HG03439 (cell line): ENCODE measurements at regions not wholly inside any gene's neighbourhood (a gene's known extent, or its start where the extent isn't known, plus 50 kb on each side); places are given as distances from the start of the nearest gene placed in this dataset.
A peak's percentile ranks its signal among the peaks of the same experiment; 100 is the strongest.

Experiments used
- ATAC-seq: cut with Tn5 transposase; IDR thresholded peaks from one replicate; pipeline ENCODE4 v1.9.1; 2021; ENCODE audit warnings: mild to moderate bottlenecking, moderate library complexity; ENCODE audit not compliant: unreplicated experiment

DNA sequence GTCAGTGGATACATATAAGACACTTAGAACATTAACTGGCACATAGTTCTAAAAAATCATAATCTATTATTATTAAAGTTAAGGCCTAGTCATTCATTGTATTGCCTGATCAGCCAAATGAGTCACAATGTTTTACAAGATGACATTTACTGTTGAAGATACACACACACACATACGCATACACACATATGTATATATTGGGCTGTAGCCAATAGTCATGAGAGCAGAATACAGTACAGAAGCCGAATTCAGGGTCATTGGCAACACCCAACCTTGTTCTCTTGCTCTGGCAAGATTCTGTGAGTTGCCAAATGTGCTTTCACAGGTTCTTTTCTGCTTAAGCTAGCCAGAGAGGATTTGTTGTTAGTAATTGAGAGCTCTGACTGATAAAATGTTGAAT, 922.8 kb upstream of the MAP3K7 start:
- no peak for ATAC-seq

- ATAC-seq, result no peak
Measured at GRCh38 chr6:91509039-91509438, 922.2 kb upstream of the MAP3K7 start.

DNA sequence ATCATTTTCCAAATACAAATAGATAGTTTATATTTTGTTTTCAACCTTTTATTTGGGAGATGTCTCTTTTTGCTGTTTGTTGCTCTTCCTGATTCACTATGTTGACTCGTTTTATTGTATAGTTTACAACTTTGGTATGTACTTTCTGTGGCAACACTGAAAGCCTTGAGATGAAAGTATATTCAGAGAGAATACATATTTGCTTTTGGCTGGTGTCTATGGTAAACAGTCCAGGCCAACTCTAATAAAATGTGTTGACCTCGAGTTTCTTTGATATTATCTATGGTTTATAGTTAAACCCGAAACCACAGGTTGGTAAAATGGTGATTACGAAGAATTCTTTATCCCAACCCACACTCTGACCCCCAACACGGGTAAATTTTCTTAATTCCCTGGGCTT, 919.6 kb upstream of the MAP3K7 start:
- ATAC-seq, result no peak

- no peak for ATAC-seq
Measured at GRCh38 chr6:91505199-91505598, 918.3 kb upstream of the MAP3K7 start.

DNA sequence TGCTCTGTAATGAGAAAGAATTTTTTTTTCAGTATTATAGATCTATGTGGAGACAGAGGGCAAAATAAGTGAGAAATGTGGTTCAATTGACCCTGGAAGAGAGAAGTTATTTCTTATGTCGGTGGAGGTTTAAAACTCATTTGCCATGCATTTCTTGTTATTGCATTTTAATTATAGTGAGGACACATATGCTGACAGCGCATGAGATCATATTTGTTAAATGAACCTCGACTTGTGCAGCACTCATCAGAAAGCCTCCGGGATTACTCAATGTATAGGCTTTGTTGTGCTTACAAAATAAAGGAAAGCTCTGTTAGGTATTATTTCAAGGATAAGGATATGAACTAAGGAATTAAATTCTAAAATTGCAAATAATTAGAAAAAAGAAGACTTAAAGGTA, 915.1 kb upstream of the MAP3K7 start:
- no peak for ATAC-seq

DNA sequence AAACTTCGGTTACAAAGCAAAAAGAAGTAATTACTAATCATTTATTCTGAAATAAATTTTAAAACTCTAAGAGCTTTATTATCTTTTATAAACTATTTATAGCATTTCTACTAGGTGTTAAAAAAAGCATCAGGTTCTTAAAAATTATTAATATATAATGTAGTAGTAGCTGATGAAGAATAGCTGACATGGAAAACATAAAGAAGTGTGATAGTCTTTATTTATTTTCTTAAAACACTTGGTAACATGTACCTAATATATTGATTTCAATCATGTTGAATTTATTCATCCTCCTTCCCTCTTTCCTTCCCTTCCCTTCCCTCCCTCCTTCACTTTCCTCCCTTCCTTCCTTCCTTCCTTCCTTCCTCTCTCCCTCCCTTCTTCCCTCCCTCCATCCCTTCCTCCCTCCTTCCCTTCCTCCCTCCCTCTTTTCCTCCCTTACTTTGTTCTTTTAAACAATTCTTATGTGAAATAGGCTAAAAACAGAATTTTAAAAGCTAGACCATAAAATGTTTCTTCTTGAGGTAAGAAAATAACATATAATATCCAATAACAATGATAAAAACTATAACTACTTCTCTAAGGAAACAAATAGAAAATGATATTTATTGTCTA, 913.9 kb upstream of the MAP3K7 start:
- no peak for ATAC-seq

DNA sequence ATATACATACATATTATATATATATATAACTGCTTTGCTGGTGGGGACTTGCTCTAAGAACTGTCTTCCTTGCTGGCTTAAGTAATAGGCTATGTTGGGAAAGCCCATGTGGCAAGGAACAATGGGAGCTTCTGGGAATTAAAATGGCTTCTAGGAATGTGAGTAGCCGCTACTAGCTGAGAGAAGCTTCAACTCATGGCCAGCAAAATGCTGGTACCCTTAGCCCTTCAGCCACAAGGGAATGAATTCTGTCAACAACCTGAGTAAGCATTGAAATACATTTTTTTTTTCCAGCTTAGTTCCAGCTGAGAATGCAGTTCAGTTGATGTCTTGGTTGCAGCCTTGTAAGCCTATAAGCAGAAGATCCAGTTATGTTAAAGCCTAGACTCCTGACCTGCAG, 911.7 kb upstream of the MAP3K7 start:
- ATAC-seq, result no peak

DNA sequence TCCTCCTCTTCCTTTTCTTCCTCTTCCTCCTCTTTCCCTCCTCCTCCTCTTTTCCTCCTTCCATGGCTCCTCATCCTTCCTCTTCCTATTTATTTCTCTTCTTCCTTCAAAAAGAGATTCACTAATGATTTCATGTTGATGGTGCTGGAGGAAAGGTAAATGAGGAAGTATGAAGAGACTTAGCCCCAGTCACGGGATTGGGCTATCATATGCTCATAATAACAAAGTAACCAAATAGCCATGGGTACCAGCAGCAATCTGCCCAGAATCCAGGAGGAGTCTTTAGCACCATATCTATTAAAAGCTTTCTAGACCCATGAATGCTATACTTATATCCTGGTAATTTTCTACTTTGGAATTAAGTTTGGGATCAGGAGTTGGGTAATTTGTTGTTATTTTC, 910.9 kb upstream of the MAP3K7 start:
- no peak for ATAC-seq

DNA sequence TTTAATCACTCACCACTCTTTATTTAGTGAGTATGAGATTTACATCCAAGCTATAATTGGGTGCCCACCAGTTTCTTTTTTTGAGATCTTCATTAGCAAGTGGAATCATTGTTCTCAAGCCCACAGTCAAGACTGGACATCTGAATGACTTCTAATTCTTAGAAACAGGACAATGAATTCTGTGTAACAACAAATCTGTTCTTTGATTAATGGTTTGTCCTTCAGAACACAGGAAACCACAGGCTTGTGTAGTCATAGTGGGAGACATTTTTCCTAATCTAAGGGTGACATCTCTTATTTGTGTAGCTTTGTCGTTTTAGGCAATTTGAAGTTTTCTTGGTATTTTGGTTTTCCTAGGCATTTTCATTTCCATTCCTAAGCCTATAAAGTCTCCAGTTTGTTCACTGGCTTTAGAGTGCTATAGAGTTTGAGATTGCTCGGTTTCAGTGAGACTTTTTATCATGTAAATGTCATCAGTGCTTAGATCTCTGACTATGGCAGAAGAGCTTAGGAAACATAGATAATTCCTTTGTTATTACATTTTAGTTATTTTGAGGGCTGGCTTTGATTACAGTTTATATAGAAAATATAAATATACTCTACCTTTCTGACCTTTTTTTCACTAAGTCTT, 903.9 kb upstream of the MAP3K7 start:
- no peak for ATAC-seq

GRCh38 chr6:91487696-91488392, 901.0 kb upstream of the MAP3K7 start:
- ATAC-seq, result no peak

DNA sequence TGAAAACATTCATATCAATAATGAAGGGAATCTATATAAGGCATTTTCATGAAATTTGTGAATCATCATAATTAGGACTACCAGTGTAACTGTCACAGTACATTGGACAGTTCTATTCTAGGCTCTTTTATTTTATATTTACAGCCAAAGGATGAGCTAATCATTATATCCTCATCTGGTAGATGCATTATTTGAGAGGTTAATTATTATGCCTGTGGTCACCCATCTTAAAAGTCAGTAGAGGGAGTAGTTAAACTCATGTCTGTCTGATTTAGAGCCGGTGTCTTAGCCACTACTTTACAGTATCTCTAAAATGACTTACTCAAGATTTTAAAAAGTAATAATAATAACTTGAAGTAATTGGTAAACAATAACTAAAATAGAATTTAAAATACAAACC, 899.3 kb upstream of the MAP3K7 start:
- no peak for ATAC-seq

- ATAC-seq, result no peak
Measured at GRCh38 chr6:91485047-91485446, 898.2 kb upstream of the MAP3K7 start.

- ATAC-seq, result peak; percentile 44
Measured at GRCh38 chr6:91483415-91484105, 896.7 kb upstream of the MAP3K7 start.

- peak; percentile 61 for ATAC-seq
Measured at GRCh38 chr6:91482498-91482897, 895.6 kb upstream of the MAP3K7 start.

DNA sequence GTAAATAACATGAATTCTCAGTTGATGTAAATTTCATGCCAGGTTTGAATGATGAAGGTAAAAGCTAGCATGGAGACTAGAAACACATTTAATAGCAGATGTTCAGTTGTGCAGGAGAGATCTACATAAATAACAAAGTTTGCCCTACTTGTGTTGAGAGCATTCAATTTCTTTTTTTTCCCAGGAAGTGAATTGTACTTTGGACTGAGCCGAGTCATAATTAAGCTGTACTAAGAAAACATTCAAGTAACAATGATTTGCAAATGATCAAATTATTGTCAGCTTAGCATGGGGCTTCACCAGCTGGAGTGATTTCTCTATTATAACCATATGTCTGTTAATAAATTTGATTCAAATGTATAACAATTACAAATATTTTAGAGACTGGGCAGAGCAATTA, 893.5 kb upstream of the MAP3K7 start:
- ATAC-seq, result no peak

- ATAC-seq, result no peak
Measured at GRCh38 chr6:91477688-91478087, 890.8 kb upstream of the MAP3K7 start.

- ATAC-seq, result no peak
Measured at GRCh38 chr6:91476000-91476399, 889.1 kb upstream of the MAP3K7 start.

DNA sequence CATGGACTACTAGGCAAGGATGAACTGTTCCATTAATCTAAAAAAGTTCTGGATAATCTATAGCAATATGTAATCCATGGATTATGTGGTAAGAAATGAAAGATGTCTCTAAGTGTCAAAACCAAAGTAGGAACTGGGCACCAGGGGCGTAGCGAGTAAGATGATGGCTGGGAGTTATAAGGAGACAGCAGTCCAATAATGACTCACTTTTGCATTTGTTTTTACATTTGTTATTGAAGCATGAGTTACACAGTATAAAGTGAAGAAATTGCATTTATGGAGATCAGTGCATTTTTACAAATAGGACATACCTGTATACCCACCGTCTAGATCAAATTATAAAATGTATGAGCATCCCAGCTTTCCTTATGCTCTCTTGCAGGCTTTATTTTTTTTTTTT, 878.5 kb upstream of the MAP3K7 start:
- no peak for ATAC-seq

GRCh38 chr6:91464718-91465117, 877.8 kb upstream of the MAP3K7 start:
- no peak for ATAC-seq

DNA sequence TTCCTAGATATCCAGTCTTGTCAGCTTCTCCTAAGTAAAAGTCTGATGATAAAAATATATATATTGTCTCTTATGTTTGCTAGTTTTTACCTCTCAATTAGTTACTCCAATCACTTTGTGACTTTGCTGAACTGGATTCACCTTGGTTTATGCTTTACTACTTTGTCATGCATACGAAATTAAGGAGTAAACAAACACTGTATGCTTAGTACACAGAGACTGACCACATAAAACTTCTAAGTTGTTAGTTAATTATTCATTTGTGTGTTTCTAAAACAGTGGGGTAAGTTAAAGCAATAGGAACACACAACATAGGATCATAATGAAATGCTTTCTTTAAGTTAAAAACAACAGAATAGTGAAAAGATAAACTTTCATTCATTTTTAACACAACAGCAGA, 877.3 kb upstream of the MAP3K7 start:
- no peak for ATAC-seq

- no peak for ATAC-seq
Measured at GRCh38 chr6:91462241-91462640, 875.4 kb upstream of the MAP3K7 start.
